Astrocyte of the spinal cord (primary cell): ENCODE measurements at regions not wholly inside any gene's neighbourhood (a gene's known extent, or its start where the extent isn't known, plus 50 kb on each side); places are given as distances from the start of the nearest gene placed in this dataset.
"Not testable (repeated sequence)": the region's sequence is repeated elsewhere in the genome, so short reads cannot be mapped to it uniquely, and the experiment has no call there.

Source experiments
- DNase-seq: peaks from one replicate; pipeline ENCODE4 v3.0.0; 2011; ENCODE audit warnings: low read depth, low spot score
- H3K4me3 ChIP-seq: 2 replicates; pipeline ENCODE4 v1.5.1; 2011; ENCODE audit warnings: low read depth, mild to moderate bottlenecking, low read length, moderate library complexity
- CTCF ChIP-seq: IDR thresholded peaks from 2 replicates; pipeline ENCODE4 v1.5.1; 2012; ENCODE audit warnings: low read depth, mild to moderate bottlenecking, low read length, inconsistent platforms
- in situ Hi-C: cut with HindIII; loops from 2 replicates; pipeline ENCODE4 v1.10.0; 2017; ENCODE audit warnings: low sequenced_read_pairs

DNA sequence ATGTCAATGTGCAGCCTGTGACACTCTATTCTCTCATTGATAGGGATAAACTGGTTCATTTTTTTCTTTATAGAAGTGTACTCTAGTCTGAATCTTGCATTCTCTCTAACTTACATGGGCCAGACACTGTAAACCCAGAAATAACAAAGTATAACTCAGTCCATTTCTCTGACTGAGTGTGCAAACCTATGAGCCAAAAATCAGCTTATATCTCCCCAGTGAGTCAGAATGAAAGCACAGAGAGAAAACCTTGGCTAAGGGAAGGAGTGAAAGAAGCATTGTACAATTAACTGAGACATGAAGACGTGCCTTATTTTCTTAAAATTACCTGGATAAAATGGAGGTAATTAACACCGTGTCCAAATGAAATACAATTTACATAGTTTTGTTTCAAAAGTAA is 436.9 kb upstream of the IMPG1 start:
- TF ChIP-seq CTCF = no peak
- in situ Hi-C loops = no loop called here
- DNase-seq = no peak

GRCh38 chr6:76506808-76507207 is 434.3 kb upstream of the IMPG1 start:
- H3K4me3 ChIP-seq = no peak overlapping the region
- DNase-seq = no peak
- in situ Hi-C loops = no loop called here
- no peak for TF ChIP-seq CTCF

More for the DNA sequence above, 436.9 kb upstream of the IMPG1 start:
- H3K4me3 ChIP-seq = no peak overlapping the region

DNA sequence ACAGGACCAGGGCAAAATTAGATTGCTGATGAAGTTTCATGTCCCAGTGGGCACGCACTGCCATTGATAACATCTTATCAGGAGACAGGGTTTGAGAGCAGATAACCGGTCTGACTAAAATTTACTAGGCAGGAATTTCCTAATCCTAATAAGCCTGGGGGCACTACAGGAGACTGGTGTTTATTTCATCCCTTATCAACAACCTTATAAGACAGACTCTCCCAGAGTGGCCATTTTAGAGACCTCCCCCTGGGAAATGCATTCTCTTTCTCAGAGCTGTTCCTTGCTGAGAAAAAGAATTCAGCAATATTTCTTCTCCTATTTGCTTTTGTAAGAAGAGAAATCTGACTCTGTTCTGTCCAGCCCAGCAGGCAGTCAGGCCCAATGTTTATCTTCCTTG is 423.4 kb upstream of the IMPG1 start:
- no peak for TF ChIP-seq CTCF
- in situ Hi-C loops = no loop called here
- H3K4me3 ChIP-seq = no peak overlapping the region
- no peak for DNase-seq

GRCh38 chr6:76491376-76491775 is 418.9 kb upstream of the IMPG1 start:
- in situ Hi-C loops, H3K4me3 ChIP-seq, DNase-seq: not testable (repeated sequence)

- TF ChIP-seq CTCF = no peak
- DNase-seq = no peak
- in situ Hi-C loops = no loop called here
- no peak overlapping the region for H3K4me3 ChIP-seq
Measured at GRCh38 chr6:76490456-76490855, 418.0 kb upstream of the IMPG1 start.

DNA sequence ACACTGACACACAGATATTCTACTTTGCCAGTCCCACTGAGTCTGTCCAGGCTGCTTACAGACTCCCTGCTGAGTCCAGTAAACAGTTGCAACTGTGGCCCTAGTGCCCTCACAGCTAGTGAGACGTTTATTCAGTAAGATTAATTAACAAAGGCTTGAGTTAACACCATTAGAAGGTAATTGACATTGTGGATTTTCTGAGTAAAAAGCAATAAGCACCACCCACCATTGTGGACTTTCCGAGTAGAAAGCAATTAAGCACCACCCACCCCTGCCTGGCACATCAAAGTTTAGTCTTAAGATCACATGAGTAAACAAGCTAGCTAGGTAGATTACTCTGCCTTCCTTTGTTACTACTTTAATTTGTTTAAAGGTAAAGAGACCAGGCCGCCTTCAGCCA is 408.6 kb upstream of the IMPG1 start:
- no peak overlapping the region for H3K4me3 ChIP-seq
- in situ Hi-C loops = no loop called here
- no peak for TF ChIP-seq CTCF
- no peak for DNase-seq

DNA sequence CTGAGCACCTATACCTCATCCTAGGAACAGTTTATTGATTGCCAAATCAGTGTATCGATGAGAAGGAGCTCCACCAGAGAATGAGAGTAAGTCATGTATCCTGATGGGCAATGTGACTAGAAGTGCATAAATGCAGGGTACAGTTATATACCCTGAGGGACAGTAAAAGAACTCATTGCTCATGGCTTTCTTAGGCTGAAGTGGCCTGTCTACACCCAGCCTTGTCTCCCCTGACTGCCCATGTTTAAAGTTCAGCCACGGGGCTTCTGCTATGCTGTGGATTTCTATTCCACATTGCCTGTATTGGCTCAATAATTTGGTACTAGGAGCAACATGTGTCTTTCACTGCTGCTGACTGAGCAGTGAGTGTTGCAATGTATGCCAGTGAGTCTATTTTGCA is 400.4 kb upstream of the IMPG1 start:
- in situ Hi-C loops = no loop called here
- no peak for DNase-seq
- H3K4me3 ChIP-seq = no peak overlapping the region
- TF ChIP-seq CTCF = no peak
